ENCODE measurements at regions not wholly inside any gene's neighbourhood (a gene's known extent, or its start where the extent isn't known, plus 50 kb on each side); places are given as distances from the start of the nearest gene placed in this dataset.

DNA sequence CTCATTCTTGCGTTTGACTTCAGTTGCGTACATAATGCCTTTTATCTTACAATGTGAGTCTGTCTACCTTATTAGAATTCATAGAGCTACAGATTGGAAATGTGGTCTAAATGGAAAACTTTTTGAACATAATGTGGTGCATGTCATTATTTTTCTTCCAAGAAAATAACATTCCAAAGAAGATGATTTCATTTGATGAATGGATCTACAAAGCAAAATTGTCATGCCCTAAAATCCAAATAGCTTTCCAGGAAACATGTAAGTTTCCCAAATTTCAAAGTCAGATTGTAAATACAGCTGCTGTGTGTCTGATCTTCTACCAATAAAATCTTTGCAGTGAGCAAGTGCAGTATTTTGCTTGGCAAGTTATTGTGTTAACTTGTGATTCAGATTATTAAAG, 101.8 kb upstream of the FZD8 start:
- Histone ChIP-seq H3K27ac (no peak overlapping the region), H3K4me3 (no peak overlapping the region), H3K27me3 (no peaks in the 10 kb centered on the region), H3K36me3 (no peaks in the 10 kb centered on the region), H3K4me1 (no peaks in the 10 kb centered on the region), H3K9me3 (no peaks in the 10 kb centered on the region)
- no peak for DNase-seq
- TF ChIP-seq POLR2A (IDR thresholded peaks at IDR 0.05), result no peak
- no peak for TF ChIP-seq POLR2AphosphoS5 (IDR thresholded peaks at IDR 0.05)
- TF ChIP-seq CTCF (IDR thresholded peaks at IDR 0.05), result no peak
- TF ChIP-seq EP300 (IDR thresholded peaks at IDR 0.05), result no peak
- 60 to 73% (median 71%) methylated on average over 2 of the region's 2 CpGs for WGBS, 5 donors
- intact Hi-C loops (cut with DNase I; ENCODE audit: low total_unique reads), result no loop called here

- intact Hi-C loops (cut with DNase I; ENCODE audit: low total_unique reads), result no loop called here
- Histone ChIP-seq H3K4me1 (no peaks in the 10 kb centered on the region), H3K9me3 (no peaks in the 10 kb centered on the region), H3K27ac (no peak overlapping the region), H3K4me3 (no peak overlapping the region), H3K27me3 (no peaks in the 10 kb centered on the region), H3K36me3 (no peaks in the 10 kb centered on the region)
- TF ChIP-seq CTCF (IDR thresholded peaks at IDR 0.05) (no peak), POLR2AphosphoS5 (IDR thresholded peaks at IDR 0.05) (no peak), EP300 (IDR thresholded peaks at IDR 0.05) (no peak), POLR2A (IDR thresholded peaks at IDR 0.05) (no peak)
- DNase-seq, result no peak
Observed at GRCh38 chr10:35743351-35743750, 101.3 kb upstream of the FZD8 start.

DNA sequence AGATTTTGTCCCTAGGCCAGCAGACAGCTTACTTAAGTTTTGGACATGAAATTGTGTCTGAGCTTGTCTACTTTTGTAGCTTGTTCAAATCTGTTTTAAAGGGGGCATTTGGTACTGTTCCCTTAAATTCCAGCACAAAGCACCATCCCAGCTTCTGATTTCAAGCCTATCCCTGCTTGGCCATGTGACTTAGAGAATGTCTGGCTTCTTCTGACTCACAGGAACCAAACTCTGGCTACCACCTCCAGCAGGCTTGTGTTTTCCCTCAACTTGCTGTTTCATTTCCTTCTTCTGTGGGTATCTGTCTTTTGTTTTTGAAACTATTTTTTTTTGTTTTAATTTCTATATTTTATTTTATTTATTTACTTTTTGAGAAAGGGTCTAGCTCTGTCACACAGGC, 97.9 kb upstream of the FZD8 start:
- DNase-seq, result no peak
- H3K4me3 ChIP-seq, result no peak overlapping the region
- no peaks in the 10 kb centered on the region for H3K36me3 ChIP-seq
- no peaks in the 10 kb centered on the region for H3K9me3 ChIP-seq
- intact Hi-C loops (cut with DNase I; ENCODE audit: low total_unique reads), result no loop called here
- H3K4me1 ChIP-seq, result no peaks in the 10 kb centered on the region
- H3K27me3 ChIP-seq, result no peaks in the 10 kb centered on the region
- no peak for TF ChIP-seq POLR2AphosphoS5 (IDR thresholded peaks at IDR 0.05)
- TF ChIP-seq POLR2A (IDR thresholded peaks at IDR 0.05), result no peak
- TF ChIP-seq CTCF (IDR thresholded peaks at IDR 0.05), result no peak
- no peak for TF ChIP-seq EP300 (IDR thresholded peaks at IDR 0.05)
- no peak overlapping the region for H3K27ac ChIP-seq

GRCh38 chr10:35735412-35735811, 93.3 kb upstream of the FZD8 start:
- Histone ChIP-seq H3K27me3 (no peaks in the 10 kb centered on the region), H3K4me3 (no peak overlapping the region), H3K4me1 (no peaks in the 10 kb centered on the region), H3K36me3 (no peaks in the 10 kb centered on the region), H3K27ac (no peak overlapping the region), H3K9me3 (no peaks in the 10 kb centered on the region)
- DNase-seq, result no peak
- TF ChIP-seq POLR2AphosphoS5 (IDR thresholded peaks at IDR 0.05), result no peak
- no peak for TF ChIP-seq CTCF (IDR thresholded peaks at IDR 0.05)
- no peak for TF ChIP-seq EP300 (IDR thresholded peaks at IDR 0.05)
- no peak for TF ChIP-seq POLR2A (IDR thresholded peaks at IDR 0.05)
- 77 to 89% (median 85%) methylated on average over 5 of the region's 5 CpGs for WGBS, 5 donors
- intact Hi-C loops (cut with DNase I; ENCODE audit: low total_unique reads), result no loop called here

- H3K9me3 ChIP-seq, result no peaks in the 10 kb centered on the region
- H3K36me3 ChIP-seq, result no peaks in the 10 kb centered on the region
- H3K27me3 ChIP-seq, result no peaks in the 10 kb centered on the region
- peaks cover 0 to 1% (median 0%) of the 10 kb centered on the region in 4 donors for H3K4me1 ChIP-seq
- H3K4me3 ChIP-seq, result no peak overlapping the region
- no peak for TF ChIP-seq POLR2A (IDR thresholded peaks at IDR 0.05)
- no peak for TF ChIP-seq POLR2AphosphoS5 (IDR thresholded peaks at IDR 0.05)
- TF ChIP-seq CTCF (IDR thresholded peaks at IDR 0.05), result no peak
- TF ChIP-seq EP300 (IDR thresholded peaks at IDR 0.05), result no peak
- intact Hi-C loops (cut with DNase I; ENCODE audit: low total_unique reads), result no loop called here
- 85 to 100% (median 97%) methylated on average over 1 of the region's 1 CpG for WGBS, 5 donors
- no peak overlapping the region for H3K27ac ChIP-seq
- no peak for DNase-seq
Observed at GRCh38 chr10:35731828-35732227, 89.7 kb upstream of the FZD8 start.
